Cardiac muscle cell (in vitro differentiated cells and primary cell): ENCODE measurements at regions not wholly inside any gene's neighbourhood (a gene's known extent, or its start where the extent isn't known, plus 50 kb on each side); places are given as distances from the start of the nearest gene placed in this dataset.
"Not testable (repeated sequence)": the region's sequence is repeated elsewhere in the genome, so short reads cannot be mapped to it uniquely, and the experiment has no call there.

Experiments
- DNase-seq, 2 donors: peaks; one replicate each; pipeline versions ENCODE4 v3.0.0 to v3.0.0-alpha.2; 2010 to 2017; ENCODE audit warnings: low read depth in 1 of 2, low spot score in 1 of 2
- H3K27ac ChIP-seq: fragments of 200-600 bp; sonication (generic); 2 replicates; pipeline ENCODE4 v1.5.1; 2016
- H3K27me3 ChIP-seq: fragments of 200-600 bp; sonication (generic); 2 replicates; pipeline ENCODE4 v1.6.0; 2016; ENCODE audit warnings: control low read depth
- H3K36me3 ChIP-seq: fragments of 200-600 bp; sonication (generic); 2 replicates; pipeline ENCODE4 v1.5.1; 2016; ENCODE audit warnings: control low read depth
- H3K4me1 ChIP-seq: fragments of 200-600 bp; sonication (generic); 2 replicates; pipeline ENCODE4 v1.8.1; 2017; ENCODE audit warnings: low read depth, mild to moderate bottlenecking, mixed run types
- H3K4me3 ChIP-seq: fragments of 200-600 bp; sonication (generic); 2 replicates; pipeline ENCODE4 v1.5.1; 2016; ENCODE audit warnings: mild to moderate bottlenecking
- H3K9me3 ChIP-seq: fragments of 200-600 bp; sonication (generic); 2 replicates; pipeline ENCODE4 v1.5.1; 2017; ENCODE audit warnings: low read depth, mild to moderate bottlenecking, control low read depth
- CTCF ChIP-seq: IDR thresholded peaks from 2 replicates; pipeline ENCODE4 v1.5.1; 2012; ENCODE audit warnings: low read depth, mild to moderate bottlenecking, low read length

GRCh38 chr15:69762373-69763148 lies 309.9 kb downstream of the RPLP1 start:
- DNase-seq, result peak; percentile 30 to 60

GRCh38 chr15:69763831-69764230 lies 311.2 kb downstream of the RPLP1 start:
- Histone ChIP-seq H3K27ac (no peak overlapping the region), H3K27me3 (peaks cover 21% of the 10 kb centered on the region), H3K4me3 (no peak overlapping the region), H3K4me1 (no peaks in the 10 kb centered on the region), H3K9me3 (no peaks in the 10 kb centered on the region), H3K36me3 (no peaks in the 10 kb centered on the region)
- no peak for TF ChIP-seq CTCF
- DNase-seq, result no peak

More at GRCh38 chr15:69762373-69763148, 309.9 kb downstream of the RPLP1 start:
- Histone ChIP-seq H3K4me3 (no peak overlapping the region), H3K4me1 (no peaks in the 10 kb centered on the region), H3K27ac (no peak overlapping the region), H3K27me3 (peaks cover 21% of the 10 kb centered on the region), H3K36me3 (no peaks in the 10 kb centered on the region), H3K9me3 (no peaks in the 10 kb centered on the region)
- peak; percentile 45 for TF ChIP-seq CTCF

GRCh38 chr15:69766156-69766555 lies 313.5 kb downstream of the RPLP1 start:
- DNase-seq, result no peak
- H3K27me3 ChIP-seq, result peaks cover 12% of the 10 kb centered on the region
- no peaks in the 10 kb centered on the region for H3K4me1 ChIP-seq
- H3K36me3 ChIP-seq, result no peaks in the 10 kb centered on the region
- no peak overlapping the region for H3K27ac ChIP-seq
- no peaks in the 10 kb centered on the region for H3K9me3 ChIP-seq
- no peak overlapping the region for H3K4me3 ChIP-seq
- TF ChIP-seq CTCF, result no peak

GRCh38 chr15:69767191-69767590 lies 314.6 kb downstream of the RPLP1 start:
- TF ChIP-seq CTCF, result no peak
- H3K27ac ChIP-seq, result no peak overlapping the region

DNA sequence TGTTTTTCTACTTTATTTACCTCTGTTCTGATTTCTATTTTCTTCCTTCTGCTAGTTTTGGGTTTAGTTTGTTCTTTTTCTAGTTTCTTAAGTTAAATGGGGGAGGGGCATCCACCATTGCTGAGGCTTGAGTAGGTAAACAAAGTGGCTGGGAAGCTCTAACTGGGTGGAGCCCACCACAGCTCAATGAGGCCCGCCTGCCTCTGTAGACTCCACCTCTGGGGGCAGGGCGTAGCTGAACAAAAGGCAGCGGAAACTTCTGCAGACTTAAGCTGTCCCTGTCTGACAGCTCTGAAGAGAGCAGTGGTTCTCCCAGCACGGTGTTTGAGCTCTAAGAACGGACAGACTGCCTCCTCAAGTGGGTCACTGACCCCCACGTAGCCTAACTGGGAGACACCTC lies 316.7 kb downstream of the RPLP1 start:
- DNase-seq, H3K4me1 ChIP-seq, H3K36me3 ChIP-seq, H3K9me3 ChIP-seq, H3K27me3 ChIP-seq, H3K4me3 ChIP-seq, H3K27ac ChIP-seq: not testable (repeated sequence)

More at GRCh38 chr15:69767191-69767590, 314.6 kb downstream of the RPLP1 start:
- DNase-seq, result no peak
- H3K27me3 ChIP-seq, result peaks cover 12% of the 10 kb centered on the region
- no peaks in the 10 kb centered on the region for H3K4me1 ChIP-seq
- H3K36me3 ChIP-seq, result no peaks in the 10 kb centered on the region
- no peak overlapping the region for H3K4me3 ChIP-seq
- H3K9me3 ChIP-seq, result no peaks in the 10 kb centered on the region

- H3K4me1 ChIP-seq, H3K27ac ChIP-seq, H3K36me3 ChIP-seq, H3K27me3 ChIP-seq, H3K4me3 ChIP-seq, DNase-seq, H3K9me3 ChIP-seq: not testable (repeated sequence)
Observed at GRCh38 chr15:69774258-69774657, 321.6 kb downstream of the RPLP1 start.

GRCh38 chr15:69774711-69775110 lies 322.1 kb downstream of the RPLP1 start:
- not testable (repeated sequence) for DNase-seq, H3K36me3 ChIP-seq, H3K9me3 ChIP-seq

More at GRCh38 chr15:69774711-69775110, 322.1 kb downstream of the RPLP1 start:
- not testable (repeated sequence) for H3K27ac ChIP-seq, H3K4me3 ChIP-seq, H3K4me1 ChIP-seq, H3K27me3 ChIP-seq
